HG02610 (cell line): ENCODE measurements at regions not wholly inside any gene's neighbourhood (a gene's known extent, or its start where the extent isn't known, plus 50 kb on each side); places are given as distances from the start of the nearest gene placed in this dataset.

Experiments used
- ATAC-seq: cut with Tn5 transposase; IDR thresholded peaks from one replicate; pipeline ENCODE4 v1.9.1; 2021; ENCODE audit warnings: mild to moderate bottlenecking, moderate library complexity; ENCODE audit not compliant: unreplicated experiment

DNA sequence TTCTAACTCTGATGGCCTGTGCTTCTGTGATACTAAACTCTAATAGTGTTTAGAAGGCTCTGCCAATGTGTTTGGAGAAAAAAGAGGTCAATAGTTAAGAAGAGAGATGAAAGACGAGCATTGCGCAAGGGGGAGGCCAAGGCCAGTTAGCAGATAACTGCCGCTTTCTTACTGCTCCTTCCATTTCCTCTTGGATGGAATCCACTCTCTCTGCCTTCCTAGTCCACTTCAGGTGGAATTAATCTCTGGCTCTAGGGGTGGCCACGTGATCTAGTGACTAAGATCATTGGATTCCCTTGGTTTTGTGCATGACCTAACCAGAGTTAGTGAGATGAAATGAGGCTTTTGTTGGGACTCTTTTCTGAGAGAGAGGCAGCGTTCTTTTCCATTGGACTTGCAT, 148.3 kb downstream of the ACTL8 start:
- no peak for ATAC-seq

DNA sequence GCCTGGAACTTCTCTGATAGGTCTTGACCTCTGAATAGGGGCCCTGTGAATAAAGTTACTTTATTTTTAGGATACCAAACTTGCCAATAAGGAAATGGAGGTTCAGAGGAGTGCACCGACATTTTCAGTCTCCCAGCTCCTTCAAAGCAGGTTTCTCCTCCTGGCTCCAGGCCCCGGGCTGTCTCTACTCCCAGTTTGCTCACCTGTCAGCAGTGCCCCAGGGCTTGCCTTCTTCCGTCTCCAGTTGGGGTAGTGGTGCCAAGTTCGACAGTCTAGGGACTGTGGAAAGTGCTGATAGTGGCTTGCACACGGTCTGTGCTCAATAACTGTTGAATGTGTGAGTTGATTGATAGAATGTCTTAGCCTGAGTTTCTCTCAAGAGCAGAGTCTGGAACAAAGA, 149.2 kb downstream of the ACTL8 start:
- no peak for ATAC-seq

DNA sequence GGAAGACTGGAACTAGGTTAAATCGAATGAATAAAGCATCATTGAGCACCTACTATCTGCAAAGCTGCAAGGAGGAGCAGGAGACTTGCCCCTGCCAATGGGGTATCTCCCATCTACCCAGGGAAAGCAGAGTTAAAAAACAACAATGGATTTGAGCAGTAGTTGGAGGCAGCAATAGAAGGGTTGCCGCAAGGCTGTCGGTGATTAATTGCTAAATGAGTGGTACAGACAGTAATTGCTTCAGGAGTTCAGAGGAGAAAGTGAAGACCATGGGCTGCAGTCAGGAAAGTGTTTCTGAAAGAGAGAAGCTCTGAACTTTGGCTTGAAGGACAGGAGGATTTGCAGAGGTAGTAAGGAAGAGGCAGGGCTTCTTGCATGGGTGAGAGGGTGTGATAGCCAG, 152.9 kb downstream of the ACTL8 start:
- ATAC-seq, result no peak

DNA sequence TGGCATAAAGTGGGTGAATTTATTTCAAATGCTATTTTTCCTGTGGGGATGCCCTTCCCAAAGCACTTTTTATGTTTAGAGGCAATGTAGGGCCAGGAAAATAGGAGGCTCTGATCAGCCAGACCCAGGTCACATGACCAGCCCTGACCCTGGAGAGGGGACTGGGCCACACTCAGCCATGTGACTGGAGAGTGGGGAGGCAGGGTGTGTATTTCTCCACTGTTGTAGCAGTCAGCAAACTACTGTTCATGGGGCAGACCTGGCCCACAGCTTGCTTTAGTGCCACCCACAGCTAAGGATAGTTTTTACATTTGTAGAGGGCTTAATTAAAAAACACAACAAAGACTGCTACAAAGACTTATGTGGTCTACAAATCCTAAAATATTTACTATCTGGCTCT, 153.8 kb downstream of the ACTL8 start:
- ATAC-seq, result no peak

DNA sequence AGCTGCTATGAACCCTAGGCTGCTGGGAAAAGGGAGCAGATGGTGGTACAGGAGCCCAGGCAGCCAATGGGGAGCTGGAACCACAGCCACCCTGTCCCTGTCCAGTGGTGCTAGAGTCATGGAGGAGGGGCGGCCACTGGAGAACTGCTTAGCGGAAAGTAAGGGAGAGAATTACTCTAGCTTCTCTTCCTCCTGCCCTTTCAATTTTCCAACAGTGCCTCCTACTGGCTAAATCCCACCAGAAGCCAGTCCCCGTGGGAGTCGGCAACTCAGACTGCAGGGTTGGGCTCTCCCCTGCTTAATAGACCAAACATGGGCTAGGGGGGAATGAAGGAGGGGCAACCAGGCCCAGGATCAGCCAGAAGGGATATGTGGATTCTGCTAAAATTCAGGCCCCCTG, 154.5 kb downstream of the ACTL8 start:
- no peak for ATAC-seq

GRCh38 chr1:17911791-17912190, 156.7 kb downstream of the ACTL8 start:
- no peak for ATAC-seq

- ATAC-seq, result no peak
Observed at GRCh38 chr1:17912491-17912890, 157.4 kb downstream of the ACTL8 start.

DNA sequence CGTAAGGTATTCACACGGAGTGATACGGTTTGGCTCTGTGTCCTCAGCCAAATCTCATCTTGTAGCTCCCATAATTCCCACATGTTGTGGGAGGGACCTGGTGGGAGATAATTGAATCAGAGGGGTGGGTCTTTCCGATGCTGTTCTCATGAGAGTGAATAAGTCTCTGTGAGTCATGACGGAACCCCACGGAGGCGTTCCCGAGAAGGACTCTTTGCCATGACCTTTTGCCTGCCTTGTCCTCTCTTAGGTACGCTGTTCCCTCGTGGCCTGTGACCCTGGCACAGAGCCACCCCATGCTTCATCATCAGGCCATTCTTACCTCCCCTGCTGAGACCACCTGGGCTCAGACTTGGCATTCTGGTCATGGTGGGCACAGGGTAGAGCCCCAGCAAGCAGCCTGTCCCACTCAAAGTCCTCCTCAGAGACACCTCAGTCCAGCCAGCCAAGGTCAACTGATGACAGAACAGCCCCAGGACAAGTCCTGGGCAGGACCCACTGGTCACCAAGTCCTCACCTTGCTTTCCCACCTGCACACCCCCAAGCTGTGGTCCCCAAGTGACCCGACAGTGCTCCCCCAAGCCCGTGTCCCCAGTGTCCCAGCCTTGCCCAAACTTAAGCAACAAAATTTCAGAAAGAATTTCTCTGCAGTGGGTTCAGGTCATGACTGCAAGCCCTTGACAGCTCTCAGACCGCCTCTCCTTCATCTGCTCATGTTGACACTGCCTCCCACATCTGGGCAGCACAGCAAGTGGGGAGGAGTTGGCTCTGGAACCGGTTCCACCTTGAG, 158.4 kb downstream of the ACTL8 start:
- no peak for ATAC-seq

- ATAC-seq, result no peak
Observed at GRCh38 chr1:17914131-17914530, 159.0 kb downstream of the ACTL8 start.

- no peak for ATAC-seq
Observed at GRCh38 chr1:17914987-17915386, 159.9 kb downstream of the ACTL8 start.

- no peak for ATAC-seq
Observed at GRCh38 chr1:17915511-17916197, 160.5 kb downstream of the ACTL8 start.

GRCh38 chr1:17916702-17917101, 161.6 kb downstream of the ACTL8 start:
- no peak for ATAC-seq

- ATAC-seq, result no peak
Observed at GRCh38 chr1:17919525-17920439, 164.6 kb downstream of the ACTL8 start.

GRCh38 chr1:17920881-17921640, 165.9 kb downstream of the ACTL8 start:
- no peak for ATAC-seq

DNA sequence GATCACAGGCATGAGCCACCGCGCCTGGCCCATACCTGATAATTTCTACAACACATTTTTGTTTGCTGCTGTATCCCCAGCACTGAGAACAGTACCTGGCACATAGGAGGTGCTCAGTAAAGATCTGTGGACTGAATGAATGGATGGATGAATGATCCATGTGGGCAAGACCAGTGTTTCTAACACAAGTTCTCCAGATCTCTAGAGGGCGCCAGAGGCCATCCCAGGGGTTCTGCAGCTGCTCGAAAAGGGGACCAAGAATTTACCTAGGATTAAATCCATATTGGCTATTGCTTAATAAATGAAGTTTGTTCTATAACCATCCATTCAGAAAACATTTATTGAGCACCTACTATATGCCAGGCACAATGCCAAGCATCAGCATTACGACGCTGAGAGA, 167.7 kb downstream of the ACTL8 start:
- no peak for ATAC-seq

- no peak for ATAC-seq
Observed at GRCh38 chr1:17923666-17924065, 168.5 kb downstream of the ACTL8 start.

GRCh38 chr1:17924578-17924977, 169.4 kb downstream of the ACTL8 start:
- ATAC-seq, result no peak

DNA sequence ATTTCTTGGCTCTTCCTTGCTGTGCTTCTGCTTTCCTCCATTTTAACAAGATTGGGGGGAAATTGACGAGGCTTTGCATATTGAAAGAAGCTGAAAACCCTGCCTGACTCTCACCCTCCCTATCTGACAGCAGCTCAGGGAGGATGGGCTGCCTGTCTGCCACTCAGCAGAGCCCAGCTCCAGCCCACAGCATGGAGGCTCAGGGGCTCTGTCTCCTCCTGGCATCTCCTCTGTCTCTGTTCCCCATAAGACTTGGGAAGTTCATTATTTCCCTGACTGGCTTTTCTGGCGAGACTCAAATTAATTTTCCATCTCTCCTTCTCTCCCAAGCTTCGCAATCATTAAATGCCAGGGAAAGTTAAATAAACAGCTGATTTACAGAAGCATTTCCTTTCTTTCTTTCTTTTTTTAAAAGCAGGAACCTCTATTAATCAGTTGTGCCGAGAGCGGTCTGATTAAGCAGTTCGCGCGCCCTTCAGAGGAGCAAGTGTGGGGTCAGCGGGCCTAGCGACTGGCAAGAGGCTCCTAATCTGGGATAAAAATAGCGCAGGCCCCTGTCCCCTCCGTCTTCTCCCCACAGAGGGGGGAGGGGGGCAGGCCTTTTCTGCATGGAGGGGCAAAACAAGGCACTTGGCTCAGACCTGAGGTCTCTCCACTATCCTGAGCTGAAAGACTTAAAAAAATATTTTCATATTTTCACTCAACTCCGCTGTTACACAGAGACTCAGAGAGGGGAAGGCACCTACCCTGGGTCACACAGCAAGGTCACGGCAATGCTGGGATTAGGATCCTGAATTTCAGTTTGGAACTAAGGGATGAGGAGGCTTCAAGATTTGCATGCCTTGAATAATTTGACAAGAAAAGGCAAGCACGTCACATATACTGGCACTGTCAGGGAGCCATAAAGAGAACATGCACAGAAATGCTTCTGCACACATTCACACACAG, 170.4 kb downstream of the ACTL8 start:
- ATAC-seq, result no peak

DNA sequence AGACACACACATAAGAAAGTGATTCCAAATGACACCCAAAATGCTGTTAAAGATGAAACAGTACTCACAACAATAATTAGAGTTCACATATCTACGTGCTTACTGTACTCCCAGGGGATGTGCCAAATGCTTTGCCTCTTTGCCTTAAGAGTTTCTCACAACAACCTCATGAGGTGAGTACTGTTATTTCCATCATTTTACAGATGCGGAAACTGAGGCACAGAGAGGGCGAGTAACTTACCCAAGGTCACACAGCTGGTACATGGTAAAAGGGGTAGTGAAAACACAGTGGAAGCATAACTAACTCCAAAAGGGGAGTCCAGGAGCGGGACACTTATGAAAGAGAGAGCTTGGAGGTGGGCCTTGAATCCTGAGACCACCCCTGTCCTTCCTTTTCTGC, 171.8 kb downstream of the ACTL8 start:
- no peak for ATAC-seq

DNA sequence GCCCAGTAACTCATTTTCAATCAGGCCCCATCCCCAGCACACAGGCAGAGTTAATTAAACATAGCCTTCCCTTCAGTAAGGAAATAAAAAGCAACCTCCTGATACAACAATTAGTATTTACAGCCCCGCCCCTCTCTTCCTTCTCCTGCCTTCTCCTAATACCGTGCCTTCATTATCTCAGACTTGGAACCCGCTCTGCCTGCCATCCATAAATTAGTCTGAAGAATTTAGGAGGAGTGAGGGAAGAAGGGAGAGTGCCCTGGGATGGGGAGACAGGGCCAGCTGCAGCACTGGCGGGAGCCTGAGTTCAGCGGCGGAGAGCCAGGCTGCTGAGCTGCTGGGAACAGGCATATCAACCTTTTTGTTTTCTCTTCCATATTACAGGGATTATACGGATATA, 172.8 kb downstream of the ACTL8 start:
- ATAC-seq, result no peak
